ENCODE measurements at regions not wholly inside any gene's neighbourhood (a gene's known extent, or its start where the extent isn't known, plus 50 kb on each side); places are given as distances from the start of the nearest gene placed in this dataset.

DNA sequence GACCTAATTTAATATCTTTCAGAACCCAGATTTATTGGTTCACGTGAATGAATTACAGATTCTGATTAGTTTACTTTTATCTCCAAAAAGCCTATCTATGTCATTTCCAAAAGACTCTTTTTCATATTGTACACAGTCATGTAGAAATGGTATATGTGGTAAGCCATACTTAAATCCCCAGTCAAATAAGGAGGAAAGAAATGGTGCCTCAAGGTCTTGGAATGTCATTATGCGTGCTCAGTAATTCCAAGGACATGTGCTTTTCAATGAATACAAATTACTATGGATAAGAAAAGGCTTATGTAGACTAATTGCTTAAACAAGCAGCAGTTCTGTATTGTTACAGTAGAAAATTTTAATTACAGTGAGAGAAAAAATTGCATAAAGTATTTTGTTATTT lies 64.1 kb upstream of the TYRP1 start:
- dilution Hi-C loops (cut with HindIII; ENCODE audit: low sequenced_read_pairs, unreplicated experiment) (no loop called here), in situ Hi-C loops (cut with MboI; ENCODE audit: low sequenced_read_pairs) (no loop called here), intact Hi-C loops (cut with micrococcal nuclease) (no loop called here)
- no peaks in the 10 kb centered on the region for H3K36me3 ChIP-seq (ENCODE audit: control insufficient read depth, insufficient read depth, low read length)
- H2BK120ac ChIP-seq (ENCODE audit: low read depth, low read length): no peak overlapping the region
- H2AFZ ChIP-seq (replicated peaks; ENCODE audit: low read length, poor library complexity): no peak overlapping the region
- CTCF ChIA-PET: no interaction called here
- POLR2A ChIA-PET (ENCODE audit: unreplicated experiment): no interaction called here
- no peak overlapping the region for H3K18ac ChIP-seq (ENCODE audit: low read depth, low read length)
- H3K9me1 ChIP-seq (ENCODE audit: insufficient read depth, low read length): no peaks in the 10 kb centered on the region
- H3K4me1 ChIP-seq (ENCODE audit: control insufficient read depth, insufficient read depth, low read length): no peaks in the 10 kb centered on the region
- H2AK9ac ChIP-seq (replicated peaks; ENCODE audit: low read depth, low read length, poor library complexity): no peak overlapping the region
- no peak overlapping the region for H2AK5ac ChIP-seq (ENCODE audit: low read depth, low read length)
- ATAC-seq (ENCODE audit: low read depth): no peak
- H2BK20ac ChIP-seq (ENCODE audit: low read depth, low read length): no peak overlapping the region
- no peaks in the 10 kb centered on the region for H3K27me3 ChIP-seq (ENCODE audit: control insufficient read depth, insufficient read depth, low read length)
- H4K8ac ChIP-seq (ENCODE audit: low read depth in 2 of 2, low read length in 2 of 2): no peak overlapping the region
- TF ChIP-seq RAD21 (IDR thresholded peaks at IDR 0.05; ENCODE audit: low read length) (no peak), FOS (IDR thresholded peaks at IDR 0.05; ENCODE audit: low read depth, low read length) (no peak), MAFK (IDR thresholded peaks at IDR 0.05; ENCODE audit: low read depth, low read length) (no peak), RCOR1 (IDR thresholded peaks at IDR 0.05; ENCODE audit: insufficient replicate concordance, low read length) (no peak), CHD1 (IDR thresholded peaks at IDR 0.05; ENCODE audit: low read depth, low read length) (no peak), MAZ (IDR thresholded peaks at IDR 0.05; ENCODE audit: borderline replicate concordance, low read depth, low read length) (no peak), RFX5 (IDR thresholded peaks at IDR 0.05; ENCODE audit: low read depth, low read length) (no peak), CTCF (conservative IDR thresholded peaks at IDR 0.05; ENCODE audit: low read depth, low read length) (no peak), SMC3 (IDR thresholded peaks at IDR 0.05; ENCODE audit: low read depth, low read length) (no peak), BHLHE40 (IDR thresholded peaks at IDR 0.05; ENCODE audit: low read depth, low read length) (no peak), NFE2L2 (IDR thresholded peaks at IDR 0.05; ENCODE audit: low read depth, low read length) (no peak), MXI1 (IDR thresholded peaks at IDR 0.05; ENCODE audit: borderline replicate concordance, low read depth, low read length) (no peak), POLR2A (IDR thresholded peaks at IDR 0.05; ENCODE audit: low read depth, low read length) (no peak), CEBPB (IDR thresholded peaks at IDR 0.05; ENCODE audit: low read depth, low read length) (no peak), USF2 (IDR thresholded peaks at IDR 0.05; ENCODE audit: low read depth, low read length) (no peak)
- TF ChIP-seq, protein P1, sequence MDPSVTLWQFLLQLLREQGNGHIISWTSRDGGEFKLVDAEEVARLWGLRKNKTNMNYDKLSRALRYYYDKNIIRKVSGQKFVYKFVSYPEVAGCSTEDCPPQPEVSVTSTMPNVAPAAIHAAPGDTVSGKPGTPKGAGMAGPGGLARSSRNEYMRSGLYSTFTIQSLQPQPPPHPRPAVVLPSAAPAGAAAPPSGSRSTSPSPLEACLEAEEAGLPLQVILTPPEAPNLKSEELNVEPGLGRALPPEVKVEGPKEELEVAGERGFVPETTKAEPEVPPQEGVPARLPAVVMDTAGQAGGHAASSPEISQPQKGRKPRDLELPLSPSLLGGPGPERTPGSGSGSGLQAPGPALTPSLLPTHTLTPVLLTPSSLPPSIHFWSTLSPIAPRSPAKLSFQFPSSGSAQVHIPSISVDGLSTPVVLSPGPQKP (IDR thresholded peaks at IDR 0.05; ENCODE audit: borderline replicate concordance, low read depth, low read length): no peak
- no peak overlapping the region for H3K4me3 ChIP-seq (ENCODE audit: insufficient read depth, low read depth, low read length)
- no peak overlapping the region for H2BK15ac ChIP-seq (ENCODE audit: low read depth, low read length)
- BruUV-seq (replicated peaks): no TSS peak
- no peak overlapping the region for H3K14ac ChIP-seq (replicated peaks; ENCODE audit: low read depth, low read length)
- no peak overlapping the region for H3K4me2 ChIP-seq (ENCODE audit: low read depth, low read length)
- no peak for DNase-seq
- whole genome bisulfite sequencing, 2 experiments (ENCODE audit: extremely low coverage in 2 of 2, insufficient read length in 1 of 2): no CpG with 5 or more reads among the region's 2 CpGs
- no peak overlapping the region for H3K9ac ChIP-seq (ENCODE audit: low read depth, low read length)
- no peak overlapping the region for H3K27ac ChIP-seq (ENCODE audit: insufficient read depth, low read length)
- no peaks in the 10 kb centered on the region for H4K20me1 ChIP-seq (ENCODE audit: insufficient read depth, low read length)
- H4K91ac ChIP-seq (ENCODE audit: insufficient read depth, low read depth, low read length): no peak overlapping the region
- no peak overlapping the region for H2BK5ac ChIP-seq (ENCODE audit: low read depth, low read length, poor library complexity, severe bottlenecking)
- H3K56ac ChIP-seq (ENCODE audit: extremely low read depth, insufficient read depth, low read length): no peak overlapping the region
- H3K23ac ChIP-seq (ENCODE audit: low read depth, low read length): no peak overlapping the region
- H4K5ac ChIP-seq (ENCODE audit: low read depth, low read length): no peak overlapping the region
- H3K79me1 ChIP-seq (ENCODE audit: low read depth in 1 of 2, low read length in 2 of 2): no peaks in the 10 kb centered on the region
- no peak overlapping the region for H3K4ac ChIP-seq (ENCODE audit: low read depth, low read length)
- H3K9me3 ChIP-seq (ENCODE audit: control insufficient read depth, insufficient read depth, low read length): no peaks in the 10 kb centered on the region

Data from IMR-90 (cell line).